Retinal pigment epithelial cell (primary cell): ENCODE measurements at regions not wholly inside any gene's neighbourhood (a gene's known extent, or its start where the extent isn't known, plus 50 kb on each side); places are given as distances from the start of the nearest gene placed in this dataset.

Source experiments
- DNase-seq: peaks from one replicate; pipeline ENCODE4 v3.0.0-alpha.2; 2010; ENCODE audit warnings: low read depth
- H3K4me3 ChIP-seq: 2 replicates; pipeline ENCODE4 v1.5.1; 2011; ENCODE audit warnings: mild to moderate bottlenecking, low read length, control low read depth, moderate library complexity
- TF ChIP-seq, protein P1 (sequence below): conservative IDR thresholded peaks from 2 replicates; pipeline ENCODE4 v1.5.1; 2011; ENCODE audit warnings: low read depth, low read length, control low read depth, inconsistent platforms

DNA sequence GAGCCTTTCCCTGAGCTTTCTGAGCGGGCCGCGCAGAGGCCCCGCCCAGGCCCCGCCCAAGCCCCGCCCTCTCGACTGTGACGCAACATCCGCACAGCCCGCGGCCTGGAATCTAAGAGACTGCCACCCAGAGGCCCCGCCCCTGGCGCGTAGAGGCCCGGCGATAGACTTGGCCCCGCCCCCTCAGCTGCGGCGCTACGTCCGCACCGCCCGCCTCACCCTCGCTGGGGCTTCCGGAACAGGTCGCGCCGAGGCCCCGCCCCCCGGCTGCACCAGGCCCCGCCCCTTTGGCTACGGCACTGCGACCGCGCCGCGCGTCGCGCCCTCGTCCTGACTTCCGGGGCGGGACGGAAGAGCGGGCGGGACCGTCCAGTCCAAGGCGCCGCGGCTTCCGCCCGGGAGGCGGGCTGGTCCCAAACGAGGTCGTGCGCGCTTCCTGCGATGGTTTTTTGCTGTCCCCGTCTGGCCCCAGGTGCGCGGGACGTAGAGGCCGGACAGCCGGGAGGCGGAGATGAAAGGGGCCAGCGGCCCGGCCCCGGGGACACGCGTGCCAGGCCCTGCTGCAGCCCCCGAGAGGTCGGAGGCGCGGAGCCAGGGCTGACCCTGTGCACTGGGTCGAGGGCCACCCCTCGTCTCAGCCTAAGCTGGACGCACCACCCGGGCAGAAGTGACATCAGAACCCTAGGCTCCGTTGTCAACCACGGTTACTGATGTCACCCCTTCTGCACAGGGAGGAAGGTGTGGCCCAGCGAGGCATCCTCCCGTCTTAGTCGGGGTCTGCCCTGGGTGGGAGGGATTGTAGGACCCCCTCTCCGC, 59.0 kb upstream of the WNT7B start:
- TF ChIP-seq, protein P1, sequence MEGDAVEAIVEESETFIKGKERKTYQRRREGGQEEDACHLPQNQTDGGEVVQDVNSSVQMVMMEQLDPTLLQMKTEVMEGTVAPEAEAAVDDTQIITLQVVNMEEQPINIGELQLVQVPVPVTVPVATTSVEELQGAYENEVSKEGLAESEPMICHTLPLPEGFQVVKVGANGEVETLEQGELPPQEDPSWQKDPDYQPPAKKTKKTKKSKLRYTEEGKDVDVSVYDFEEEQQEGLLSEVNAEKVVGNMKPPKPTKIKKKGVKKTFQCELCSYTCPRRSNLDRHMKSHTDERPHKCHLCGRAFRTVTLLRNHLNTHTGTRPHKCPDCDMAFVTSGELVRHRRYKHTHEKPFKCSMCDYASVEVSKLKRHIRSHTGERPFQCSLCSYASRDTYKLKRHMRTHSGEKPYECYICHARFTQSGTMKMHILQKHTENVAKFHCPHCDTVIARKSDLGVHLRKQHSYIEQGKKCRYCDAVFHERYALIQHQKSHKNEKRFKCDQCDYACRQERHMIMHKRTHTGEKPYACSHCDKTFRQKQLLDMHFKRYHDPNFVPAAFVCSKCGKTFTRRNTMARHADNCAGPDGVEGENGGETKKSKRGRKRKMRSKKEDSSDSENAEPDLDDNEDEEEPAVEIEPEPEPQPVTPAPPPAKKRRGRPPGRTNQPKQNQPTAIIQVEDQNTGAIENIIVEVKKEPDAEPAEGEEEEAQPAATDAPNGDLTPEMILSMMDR: no peak
- DNase-seq: peak; percentile 88
- H3K4me3 ChIP-seq: peak overlapping the region; percentile 75

DNA sequence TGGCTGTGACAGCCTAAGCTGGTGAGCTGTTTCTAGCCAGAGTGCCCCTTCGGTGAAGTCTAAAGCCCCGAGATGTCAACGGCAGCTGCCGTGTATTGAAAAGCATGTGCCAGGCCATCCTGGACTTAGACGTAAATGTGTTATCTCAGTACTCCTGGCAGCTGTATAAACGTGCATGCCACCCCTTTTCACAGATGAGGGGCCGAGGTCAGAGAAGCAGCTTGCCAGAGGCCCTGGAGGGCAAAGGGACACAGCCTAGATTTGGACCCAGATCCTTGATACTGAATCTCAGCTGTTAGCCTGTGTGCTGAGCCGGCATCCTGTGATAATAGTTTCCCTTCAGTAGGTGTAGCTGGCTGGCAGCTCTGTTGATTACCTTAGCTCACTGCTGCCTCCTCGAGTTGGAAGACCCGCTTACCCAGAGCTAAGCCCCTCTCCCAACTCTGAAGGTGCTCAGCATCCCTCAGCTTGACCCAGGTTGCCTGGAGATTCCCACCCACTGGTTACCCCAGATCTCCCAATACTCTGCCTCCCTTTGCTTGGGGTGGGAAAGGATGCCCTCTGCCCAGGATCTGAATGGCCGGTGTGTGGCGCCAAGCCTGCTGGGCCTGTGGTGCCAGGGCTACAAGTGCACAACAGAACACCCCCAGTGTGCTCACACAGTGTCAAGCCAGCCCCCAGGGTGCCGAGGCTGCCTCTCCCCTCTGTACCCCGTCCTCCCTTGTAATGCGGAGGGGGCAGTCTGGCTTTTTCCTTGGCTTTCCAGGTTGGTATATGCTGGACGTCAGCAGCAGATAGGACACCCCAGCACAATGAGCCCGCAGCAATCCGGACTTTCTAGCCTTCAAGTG, 59.8 kb upstream of the WNT7B start:
- H3K4me3 ChIP-seq: peak overlapping the region; percentile 75
- TF ChIP-seq, protein P1: peak; percentile 36
- no peak for DNase-seq

DNA sequence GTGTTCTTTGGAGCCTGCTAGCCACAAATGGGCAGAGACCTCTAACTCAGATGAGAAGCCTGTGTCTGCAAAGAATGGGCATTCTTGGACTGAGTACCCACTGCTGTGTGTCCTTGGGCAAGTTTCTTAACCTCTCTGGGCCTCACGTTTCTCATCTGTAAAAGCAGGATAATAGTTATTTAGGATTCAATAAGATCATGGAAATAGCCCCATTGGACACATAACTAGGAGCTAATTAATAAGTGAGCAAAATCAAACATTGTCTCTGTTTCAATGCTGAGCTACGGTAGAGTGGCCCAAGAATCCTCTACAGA, 61.2 kb upstream of the WNT7B start:
- no peak for DNase-seq
- TF ChIP-seq, protein P1: no peak
- no peak overlapping the region for H3K4me3 ChIP-seq

DNA sequence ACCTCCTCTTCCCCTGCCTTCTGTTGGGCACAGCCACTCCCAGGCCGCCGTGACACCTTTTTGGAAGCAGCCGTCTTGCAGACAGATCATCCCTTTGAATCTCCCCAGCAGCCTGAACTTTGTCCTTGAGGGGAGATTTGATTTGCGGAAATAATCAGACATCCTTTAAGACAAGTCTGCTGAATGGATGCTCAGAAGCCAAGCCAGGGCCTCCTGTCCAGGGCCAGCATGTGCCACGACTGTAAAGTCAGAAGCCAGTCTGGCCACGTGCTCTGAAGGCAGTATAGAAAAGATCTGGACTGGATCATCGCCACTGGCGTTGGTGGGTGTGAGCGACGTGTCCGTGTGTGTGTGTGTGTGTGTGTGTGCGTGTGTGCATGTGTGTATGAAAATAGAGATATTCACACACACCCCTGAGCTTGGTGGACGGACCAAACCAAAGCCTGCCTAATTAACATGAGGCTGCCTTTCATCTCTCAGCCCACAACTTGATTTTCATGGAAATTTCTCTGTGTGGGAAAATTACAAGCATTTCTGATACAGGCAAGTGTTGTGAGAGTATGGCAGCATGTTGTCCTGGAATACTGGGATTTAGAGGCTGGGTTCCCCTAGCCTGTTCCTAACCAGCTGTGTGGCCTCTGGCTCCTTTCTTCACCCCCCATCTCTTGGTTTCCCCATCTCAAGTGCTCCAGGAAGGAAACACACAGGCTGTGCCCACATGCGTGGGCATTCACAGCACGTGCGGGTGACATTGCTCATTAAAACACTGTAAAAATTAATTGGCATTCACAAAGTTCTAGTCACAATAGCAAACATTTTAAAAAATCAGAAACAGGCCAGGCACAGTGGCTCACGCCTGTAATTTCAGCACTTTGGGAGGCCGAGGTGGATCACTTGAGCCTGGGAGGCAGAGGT, 61.8 kb upstream of the WNT7B start:
- no peak overlapping the region for H3K4me3 ChIP-seq
- DNase-seq: no peak
- TF ChIP-seq, protein P1: no peak

DNA sequence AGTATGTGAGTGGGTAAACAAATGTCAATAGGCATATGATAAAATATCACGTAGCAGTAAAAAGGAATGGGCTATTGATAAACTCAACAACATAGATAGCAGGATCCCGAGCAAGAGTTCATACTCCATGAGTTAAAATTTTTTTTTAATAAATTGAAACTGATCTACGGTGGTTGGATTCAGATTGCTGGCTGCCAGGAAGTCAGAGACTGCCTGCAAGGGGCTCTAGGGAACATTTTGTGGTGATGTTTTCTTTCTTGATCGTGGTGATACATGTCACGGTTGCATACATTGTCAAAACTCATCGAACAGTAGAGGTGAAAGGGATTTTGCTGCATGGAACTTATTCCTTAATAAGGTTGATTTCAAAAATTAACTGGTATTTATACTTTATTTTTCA, 62.6 kb upstream of the WNT7B start:
- no peak for DNase-seq
- no peak overlapping the region for H3K4me3 ChIP-seq
- TF ChIP-seq, protein P1: no peak

DNA sequence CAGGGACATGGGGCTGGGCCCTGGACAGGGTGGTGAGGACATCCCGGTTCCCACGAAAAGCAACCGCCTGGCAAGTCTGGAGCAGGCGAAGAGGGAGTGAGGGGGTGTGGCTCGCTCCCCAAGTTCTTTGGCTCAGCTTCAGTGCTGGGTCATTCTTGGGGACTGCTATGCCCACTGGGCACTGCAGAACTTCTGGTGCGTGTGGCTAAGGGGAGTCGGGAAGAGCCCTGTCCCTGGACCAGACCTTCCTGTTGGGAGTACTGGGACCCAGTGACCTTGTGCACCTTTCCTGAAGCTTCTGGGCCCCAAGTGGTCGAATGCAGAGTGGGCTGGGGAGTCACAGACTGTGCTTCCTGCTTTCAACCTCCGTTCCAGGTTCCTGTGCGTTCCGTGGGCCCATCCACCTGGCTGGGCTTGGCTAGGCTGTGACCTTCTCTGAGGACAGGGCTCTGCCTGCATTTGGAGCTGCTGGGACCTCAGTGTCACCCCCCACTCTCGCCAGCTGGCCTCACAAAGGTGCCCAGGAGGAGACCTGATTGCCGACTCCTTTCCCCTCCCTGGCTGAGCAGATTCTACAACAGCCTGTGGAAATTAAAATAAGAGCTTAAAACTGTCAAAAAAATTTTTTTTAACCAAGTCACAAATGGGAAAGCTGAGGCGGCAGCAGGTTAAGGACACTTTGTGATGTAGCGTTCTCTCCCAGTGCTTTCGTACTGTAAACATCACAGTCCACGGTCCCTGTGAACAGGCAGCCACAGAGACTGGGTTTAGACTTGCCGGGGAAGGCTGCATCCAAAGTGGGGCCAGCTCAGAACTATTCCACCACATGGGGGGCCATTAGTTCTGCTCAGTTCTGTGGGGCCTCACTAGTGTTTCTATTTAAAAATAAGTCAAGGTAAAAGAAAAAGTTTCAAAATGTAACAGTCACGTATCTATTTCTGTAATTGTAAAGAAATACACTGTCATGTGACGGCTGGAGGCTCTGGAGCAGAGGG, 63.8 kb upstream of the WNT7B start:
- H3K4me3 ChIP-seq: no peak overlapping the region
- TF ChIP-seq, protein P1: no peak
- no peak for DNase-seq
